ENCODE measurements at regions not wholly inside any gene's neighbourhood (a gene's known extent, or its start where the extent isn't known, plus 50 kb on each side); places are given as distances from the start of the nearest gene placed in this dataset.

GRCh38 chr1:82052563-82052962, 251.8 kb downstream of the ADGRL2 start:
- no peak for DNase-seq (ENCODE audit: low read depth, low spot score)
- Histone ChIP-seq H3K9me3 (replicated peaks; ENCODE audit: control insufficient read depth, insufficient read depth, low read length) (no peaks in the 10 kb centered on the region), H4K20me1 (ENCODE audit: control insufficient read depth, insufficient read depth) (no peaks in the 10 kb centered on the region), H3K4me2 (ENCODE audit: control insufficient read depth, insufficient read depth) (no peak overlapping the region), H3K4me1 (ENCODE audit: control insufficient read depth, insufficient read depth, low read length) (no peaks in the 10 kb centered on the region), H3K36me3 (ENCODE audit: control insufficient read depth in 2 of 2, insufficient read depth in 2 of 2, low read length in 1 of 2) (no peaks in the 10 kb centered on the region), H3K27me3 (replicated peaks in 1 of 2; ENCODE audit: control insufficient read depth in 2 of 2, insufficient read depth in 2 of 2, low read length in 1 of 2) (no peaks in the 10 kb centered on the region; a peak in 1 of 4 replicates), H3K4me3 (no peak overlapping the region), H3K27ac (ENCODE audit: control insufficient read depth, insufficient read depth) (no peak overlapping the region), H3K79me2 (ENCODE audit: control insufficient read depth, insufficient read depth, low read length) (no peaks in the 10 kb centered on the region), H3K9ac (ENCODE audit: control insufficient read depth, insufficient read depth, low read length) (no peak overlapping the region), H2AFZ (ENCODE audit: control insufficient read depth, low read depth, low read length) (no peak overlapping the region)
- no peak for FAIRE-seq
- RAD21 ChIA-PET (ENCODE audit: unreplicated experiment), result no interaction called here
- in situ Hi-C loops (cut with MboI), result no loop called here
- SMC1A ChIA-PET (ENCODE audit: uncharacterized antibody, unreplicated experiment), result interaction anchor here (0.9 kb wide), 1 partner anchor 11 kb away, joined by 3 read pairs; no protein-coding TSS in a partner anchor
- intact Hi-C loops (cut with micrococcal nuclease; ENCODE audit: unreplicated experiment), result no loop called here
- no TSS peak for BruUV-seq (replicated peaks)
- CTCF ChIA-PET, result interaction anchor here (0.6 kb wide), 1 partner anchor 28 kb away, joined by 3 read pairs; no protein-coding TSS in a partner anchor
- POLR2A ChIA-PET, result no interaction called here
- no peak for ATAC-seq
- TF ChIP-seq YBX1 (IDR thresholded peaks at IDR 0.05), result no peak
- no peak for TF ChIP-seq POU2F2 (IDR thresholded peaks at IDR 0.05; ENCODE audit: borderline replicate concordance, low read depth, low read length)
- no peak for TF ChIP-seq TBL1XR1 (IDR thresholded peaks at IDR 0.05; ENCODE audit: low read depth, low read length)
- no peak for TF ChIP-seq NR2C2 (IDR thresholded peaks at IDR 0.05; ENCODE audit: borderline replicate concordance, control insufficient read depth, insufficient read length, low read depth)
- no peak for TF ChIP-seq PBX3 (IDR thresholded peaks at IDR 0.05; ENCODE audit: insufficient replicate concordance, low read depth, low read length)
- no peak for TF ChIP-seq REST (IDR thresholded peaks at IDR 0.05; ENCODE audit: low read depth, low read length)
- 0% methylated on average over 1 of the region's 1 CpG for WGBS (ENCODE audit: insufficient coverage, insufficient replicate concordance, low lambda C conversion rate, missing lambda C conversion rate)
